ENCODE measurements at regions not wholly inside any gene's neighbourhood (a gene's known extent, or its start where the extent isn't known, plus 50 kb on each side); places are given as distances from the start of the nearest gene placed in this dataset.

DNA sequence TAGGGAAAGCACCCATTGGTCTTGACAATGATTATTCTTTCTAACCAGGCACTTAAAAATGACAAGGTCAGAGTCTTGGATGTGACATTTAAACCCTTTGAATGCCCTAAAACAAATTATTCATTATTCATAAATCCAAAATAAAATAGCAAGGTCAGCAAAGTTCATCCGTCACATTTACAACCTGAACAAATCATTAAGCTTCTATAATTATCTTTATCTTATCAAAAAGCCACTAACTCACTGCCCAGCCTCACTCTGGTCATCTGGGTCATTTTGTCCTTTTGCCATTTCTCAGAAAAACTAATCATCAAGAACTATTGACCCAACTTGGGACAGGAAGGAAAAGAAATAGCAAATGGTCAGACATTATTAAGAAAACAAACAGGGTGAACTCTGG is 507.3 kb upstream of the CDH8 start:
- no peak overlapping the region for H3K27ac ChIP-seq (ENCODE audit: low read length)
- 41% methylated on average over 1 of the region's 1 CpG for WGBS
- no peak for DNase-seq
- no peak overlapping the region for H3K4me3 ChIP-seq (ENCODE audit: low read length)
- no peaks in the 10 kb centered on the region for H3K27me3 ChIP-seq (ENCODE audit: control insufficient read depth, insufficient read depth)
- no peak for ATAC-seq
- no peaks in the 10 kb centered on the region for H3K9me3 ChIP-seq (ENCODE audit: control insufficient read depth, low read length)
- intact Hi-C loops (cut with DNase I), result no loop called here
- H3K4me1 ChIP-seq (ENCODE audit: control insufficient read depth, insufficient read depth, low read length), result no peaks in the 10 kb centered on the region

DNA sequence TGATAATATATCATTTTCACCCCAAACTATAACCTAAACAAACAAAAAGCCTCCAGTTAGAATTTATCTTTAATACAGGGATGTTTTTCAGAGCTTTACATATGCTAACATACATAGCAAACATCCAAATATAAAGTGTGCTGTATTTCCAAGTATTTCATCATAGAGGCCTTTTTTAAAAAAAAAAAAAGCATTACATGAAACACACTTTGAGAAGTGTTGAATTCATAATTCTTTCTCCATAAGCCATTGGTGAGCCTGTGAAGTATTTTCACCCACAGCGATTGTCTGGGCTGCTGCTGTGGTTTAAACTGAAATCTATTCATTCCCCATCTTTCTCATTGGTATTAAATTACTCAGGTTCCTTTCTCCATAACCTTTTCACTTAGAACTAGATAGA is 503.4 kb upstream of the CDH8 start:
- WGBS, result 68% methylated on average over 1 of the region's 1 CpG
- DNase-seq, result no peak
- Histone ChIP-seq H3K4me3 (ENCODE audit: low read length) (no peak overlapping the region), H3K27ac (ENCODE audit: low read length) (no peak overlapping the region), H3K4me1 (ENCODE audit: control insufficient read depth, insufficient read depth, low read length) (no peaks in the 10 kb centered on the region), H3K9me3 (ENCODE audit: control insufficient read depth, low read length) (no peaks in the 10 kb centered on the region), H3K27me3 (ENCODE audit: control insufficient read depth, insufficient read depth) (no peaks in the 10 kb centered on the region)
- intact Hi-C loops (cut with DNase I), result no loop called here
- no peak for ATAC-seq

DNA sequence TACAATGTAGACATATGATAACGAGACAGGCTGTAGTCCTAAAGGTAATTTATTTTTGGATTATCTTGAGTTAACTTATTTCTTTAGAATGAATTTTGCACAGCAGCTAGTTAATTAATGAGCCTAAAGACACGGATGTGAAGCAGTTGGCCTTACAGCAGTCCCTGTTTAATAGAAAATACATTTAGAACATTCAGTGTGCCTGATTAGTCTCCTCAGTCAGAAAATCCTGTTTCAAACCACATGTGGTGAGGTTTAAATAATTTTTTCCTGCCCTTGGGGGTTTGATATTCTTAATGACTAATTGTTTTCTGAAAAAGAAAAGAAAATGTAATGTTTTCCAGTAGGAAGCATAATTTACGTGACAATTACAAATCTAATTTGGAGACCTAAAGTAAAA is 494.2 kb upstream of the CDH8 start:
- DNase-seq (no peak), ATAC-seq (no peak)
- no peaks in the 10 kb centered on the region for H3K27me3 ChIP-seq (ENCODE audit: control insufficient read depth, insufficient read depth)
- intact Hi-C loops (cut with DNase I), result no loop called here
- H3K4me3 ChIP-seq (ENCODE audit: low read length), result no peak overlapping the region
- no peak overlapping the region for H3K27ac ChIP-seq (ENCODE audit: low read length)
- H3K4me1 ChIP-seq (ENCODE audit: control insufficient read depth, insufficient read depth, low read length), result no peaks in the 10 kb centered on the region
- no peaks in the 10 kb centered on the region for H3K9me3 ChIP-seq (ENCODE audit: control insufficient read depth, low read length)
- 72% methylated on average over 3 of the region's 3 CpGs for WGBS

DNA sequence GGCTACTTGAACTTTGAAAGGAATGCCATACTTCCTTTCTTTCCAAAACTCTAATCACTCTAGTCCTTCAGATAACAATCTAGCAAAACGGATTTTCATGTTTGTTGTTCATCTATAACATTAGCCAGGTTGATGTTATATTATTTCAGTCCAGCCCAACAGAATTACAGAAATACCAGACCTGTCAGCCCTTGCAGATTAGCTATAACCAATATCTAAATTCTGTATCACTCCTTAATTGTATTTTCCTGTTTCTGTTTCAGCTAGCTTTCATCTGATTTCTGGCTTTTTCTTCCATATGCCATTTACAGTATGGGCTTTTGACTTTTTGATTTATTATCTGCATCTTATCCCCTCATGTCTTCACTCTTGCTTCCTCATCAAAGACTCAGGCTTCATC is 479.8 kb upstream of the CDH8 start:
- Histone ChIP-seq H3K27me3 (ENCODE audit: control insufficient read depth, insufficient read depth) (no peaks in the 10 kb centered on the region), H3K27ac (ENCODE audit: low read length) (no peak overlapping the region), H3K4me1 (ENCODE audit: control insufficient read depth, insufficient read depth, low read length) (no peaks in the 10 kb centered on the region), H3K4me3 (ENCODE audit: low read length) (no peak overlapping the region), H3K9me3 (ENCODE audit: control insufficient read depth, low read length) (no peaks in the 10 kb centered on the region)
- DNase-seq (no peak), ATAC-seq (no peak)
- intact Hi-C loops (cut with DNase I), result no loop called here
- WGBS, result 38% methylated on average over 1 of the region's 1 CpG

DNA sequence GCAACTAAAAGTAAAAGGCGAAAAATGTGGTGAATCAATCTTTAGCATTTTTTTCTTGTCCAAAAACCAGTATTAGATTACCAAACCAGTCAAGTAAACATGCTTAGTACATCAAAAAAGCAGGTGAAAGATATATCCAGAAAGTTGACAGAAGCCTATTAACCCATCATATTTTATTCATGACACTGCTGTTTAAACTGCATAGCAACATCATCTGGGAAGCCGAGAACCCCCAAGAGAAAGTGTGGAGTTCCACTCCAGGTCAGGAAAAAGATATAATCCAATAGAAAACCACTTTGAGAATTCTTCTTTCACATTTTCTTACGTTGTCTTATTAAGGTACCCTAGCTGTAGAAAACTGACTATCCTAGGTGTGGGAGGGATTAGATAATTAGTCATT is 466.8 kb upstream of the CDH8 start:
- no peak for DNase-seq
- Histone ChIP-seq H3K9me3 (ENCODE audit: control insufficient read depth, low read length) (no peaks in the 10 kb centered on the region), H3K4me1 (ENCODE audit: control insufficient read depth, insufficient read depth, low read length) (no peaks in the 10 kb centered on the region), H3K27ac (ENCODE audit: low read length) (no peak overlapping the region), H3K27me3 (ENCODE audit: control insufficient read depth, insufficient read depth) (no peaks in the 10 kb centered on the region), H3K4me3 (ENCODE audit: low read length) (no peak overlapping the region)
- no peak for ATAC-seq
- intact Hi-C loops (cut with DNase I), result no loop called here
- 73% methylated on average over 3 of the region's 3 CpGs for WGBS

DNA sequence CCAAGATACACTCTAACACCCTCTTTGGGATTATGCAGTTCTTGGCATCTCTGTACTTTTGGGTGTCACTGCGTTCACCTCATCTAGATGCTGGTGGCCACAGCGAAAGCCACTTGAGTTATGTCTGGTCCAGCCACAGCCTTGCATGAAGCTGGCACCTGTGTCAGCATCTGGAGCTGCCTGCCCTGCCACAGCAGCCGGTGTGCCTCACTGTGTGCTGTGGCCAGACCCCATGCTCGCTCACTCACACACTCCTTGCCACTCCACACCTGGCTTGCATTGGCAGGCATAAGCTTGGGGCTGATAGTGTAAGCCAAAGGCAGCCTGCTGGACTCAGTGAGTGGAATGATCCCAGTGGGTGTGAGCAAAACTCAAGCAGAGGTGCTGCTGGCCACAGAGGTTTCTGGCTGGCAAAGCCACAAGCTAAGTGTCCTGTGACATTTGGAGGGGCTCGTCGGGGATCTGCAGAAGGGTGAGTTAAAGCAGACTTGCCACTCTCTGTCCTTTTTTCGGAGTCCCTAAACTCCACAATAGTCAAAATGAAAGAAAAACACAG is 442.7 kb upstream of the CDH8 start:
- no peak overlapping the region for H3K27ac ChIP-seq (ENCODE audit: low read length)
- no peaks in the 10 kb centered on the region for H3K4me1 ChIP-seq (ENCODE audit: control insufficient read depth, insufficient read depth, low read length)
- intact Hi-C loops (cut with DNase I), result no loop called here
- no peaks in the 10 kb centered on the region for H3K9me3 ChIP-seq (ENCODE audit: control insufficient read depth, low read length)
- no peak overlapping the region for H3K4me3 ChIP-seq (ENCODE audit: low read length)
- ATAC-seq (no peak), DNase-seq (peak in 1 of 3 donors; percentile 3)
- H3K27me3 ChIP-seq (ENCODE audit: control insufficient read depth, insufficient read depth), result no peaks in the 10 kb centered on the region
- 72% methylated on average over 7 of the region's 7 CpGs for WGBS

DNA sequence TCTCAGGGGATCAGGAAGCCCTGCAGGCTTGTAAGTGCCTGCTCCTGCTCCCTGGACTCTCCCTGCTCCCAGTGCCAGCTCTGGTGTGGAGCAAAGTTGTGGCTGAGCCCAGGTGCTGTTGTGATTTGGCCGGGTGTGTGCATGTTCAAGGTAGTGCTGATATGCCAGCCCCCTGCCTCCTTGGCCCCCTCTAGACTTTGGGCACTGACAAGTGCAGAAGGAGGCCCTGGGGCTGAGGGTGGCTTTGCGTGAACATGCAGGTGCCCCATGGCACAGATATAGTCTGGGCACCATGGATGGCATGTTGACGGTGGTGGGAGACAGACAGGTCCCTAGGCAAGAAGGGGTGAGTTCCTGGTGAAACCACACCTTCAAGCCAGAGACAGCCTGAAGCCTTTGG is 441.6 kb upstream of the CDH8 start:
- Histone ChIP-seq H3K4me1 (ENCODE audit: control insufficient read depth, insufficient read depth, low read length) (no peaks in the 10 kb centered on the region), H3K27ac (ENCODE audit: low read length) (no peak overlapping the region), H3K27me3 (ENCODE audit: control insufficient read depth, insufficient read depth) (no peaks in the 10 kb centered on the region), H3K9me3 (ENCODE audit: control insufficient read depth, low read length) (no peaks in the 10 kb centered on the region), H3K4me3 (ENCODE audit: low read length) (no peak overlapping the region)
- DNase-seq, result peak in 1 of 3 donors; percentile 13
- no peak for ATAC-seq
- intact Hi-C loops (cut with DNase I), result no loop called here
- WGBS, result 88% methylated on average over 3 of the region's 3 CpGs

DNA sequence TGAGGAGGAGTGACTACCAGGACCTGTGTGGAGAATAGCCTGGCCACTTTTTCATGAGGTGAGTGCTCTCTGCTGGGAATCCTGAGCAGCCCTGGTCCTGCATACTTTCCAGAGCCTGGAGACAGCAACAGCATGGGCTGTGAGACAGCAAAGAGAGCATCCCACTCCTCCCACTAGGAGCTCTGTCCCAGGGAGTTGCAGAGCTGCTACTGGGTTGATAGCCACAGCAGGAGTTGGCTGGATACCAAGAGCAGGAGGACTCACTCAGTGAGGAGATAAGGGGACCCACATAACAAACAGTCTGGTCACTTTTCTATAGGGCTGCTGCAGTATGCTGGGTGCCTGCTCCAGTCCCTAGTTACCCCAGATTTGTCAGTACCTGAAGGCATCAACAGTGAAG is 439.3 kb upstream of the CDH8 start:
- Histone ChIP-seq H3K4me1 (ENCODE audit: control insufficient read depth, insufficient read depth, low read length) (no peaks in the 10 kb centered on the region), H3K9me3 (ENCODE audit: control insufficient read depth, low read length) (no peaks in the 10 kb centered on the region), H3K27me3 (ENCODE audit: control insufficient read depth, insufficient read depth) (no peaks in the 10 kb centered on the region), H3K27ac (ENCODE audit: low read length) (no peak overlapping the region), H3K4me3 (ENCODE audit: low read length) (no peak overlapping the region)
- intact Hi-C loops (cut with DNase I), result no loop called here
- ATAC-seq (no peak), DNase-seq (no peak)

DNA sequence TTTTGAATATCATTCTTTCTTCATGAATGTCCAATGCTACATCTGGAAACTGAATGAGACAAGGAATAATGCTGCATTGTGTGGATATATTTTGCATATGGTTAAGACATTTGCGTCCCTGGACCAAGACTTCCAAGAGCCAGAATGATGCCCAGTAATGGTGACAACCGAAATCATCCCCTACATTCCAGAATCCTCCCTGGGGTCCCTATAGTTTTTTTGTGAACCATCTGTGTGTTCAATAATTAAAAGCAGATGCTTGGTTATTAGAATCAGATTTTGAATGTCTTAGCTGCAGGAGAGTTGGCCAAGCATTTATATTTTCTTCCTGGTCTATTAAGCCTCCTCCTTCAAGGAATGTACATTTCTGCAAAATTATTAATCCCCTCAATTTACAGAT is 426.7 kb upstream of the CDH8 start:
- no peaks in the 10 kb centered on the region for H3K4me1 ChIP-seq (ENCODE audit: control insufficient read depth, insufficient read depth, low read length)
- no peaks in the 10 kb centered on the region for H3K9me3 ChIP-seq (ENCODE audit: control insufficient read depth, low read length)
- 80% methylated on average over 2 of the region's 2 CpGs for WGBS

DNA sequence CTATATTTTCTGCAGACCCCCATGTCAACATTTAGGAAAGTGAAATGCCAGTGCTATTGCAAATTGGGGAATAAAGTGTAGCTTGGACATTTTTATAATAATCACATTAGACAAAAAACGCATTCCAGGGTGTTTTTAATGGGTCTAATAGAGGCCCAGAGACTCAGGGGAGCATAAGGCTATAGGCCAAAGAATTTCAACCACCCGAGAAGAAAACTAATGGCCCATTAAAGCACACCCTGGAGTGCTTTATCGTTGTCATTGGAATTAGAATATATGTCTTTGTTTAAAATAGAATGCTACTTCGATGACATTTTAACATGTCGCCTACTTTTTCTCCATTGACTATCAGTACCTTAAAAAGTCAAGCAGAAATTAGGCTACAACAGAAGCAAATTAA is 414.1 kb upstream of the CDH8 start:
- no peak for DNase-seq
- H3K4me3 ChIP-seq (ENCODE audit: low read length), result no peak overlapping the region
- no peaks in the 10 kb centered on the region for H3K27me3 ChIP-seq (ENCODE audit: control insufficient read depth, insufficient read depth)
- no peaks in the 10 kb centered on the region for H3K4me1 ChIP-seq (ENCODE audit: control insufficient read depth, insufficient read depth, low read length)
- no peak overlapping the region for H3K27ac ChIP-seq (ENCODE audit: low read length)
- no peaks in the 10 kb centered on the region for H3K9me3 ChIP-seq (ENCODE audit: control insufficient read depth, low read length)
- no peak for ATAC-seq
- intact Hi-C loops (cut with DNase I), result no loop called here
- WGBS, result 60% methylated on average over 5 of the region's 5 CpGs

More for the DNA sequence above, 426.7 kb upstream of the CDH8 start:
- no peak for DNase-seq
- ATAC-seq, result no peak
- Histone ChIP-seq H3K27ac (ENCODE audit: low read length) (no peak overlapping the region), H3K4me3 (ENCODE audit: low read length) (no peak overlapping the region), H3K27me3 (ENCODE audit: control insufficient read depth, insufficient read depth) (no peaks in the 10 kb centered on the region)
- intact Hi-C loops (cut with DNase I), result no loop called here

DNA sequence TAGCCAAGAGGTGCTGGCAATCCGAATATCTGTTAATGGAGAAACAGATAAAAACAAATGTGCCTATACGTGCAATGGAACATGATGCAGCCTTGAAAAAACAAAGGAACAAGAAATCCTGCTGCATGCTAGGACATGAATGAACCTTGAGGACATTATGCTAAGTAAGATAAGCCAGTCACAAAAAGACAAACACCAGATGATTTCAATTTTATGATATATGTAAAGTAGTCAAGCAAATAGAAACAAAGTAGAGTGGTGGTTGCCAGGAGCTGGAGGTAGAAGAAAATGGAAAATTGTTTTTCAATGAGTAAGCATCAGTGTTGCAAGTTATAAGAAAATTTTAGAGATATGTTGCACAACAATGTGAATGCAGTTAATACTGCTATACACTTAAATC is 409.7 kb upstream of the CDH8 start:
- H3K9me3 ChIP-seq (ENCODE audit: control insufficient read depth, low read length), result no peaks in the 10 kb centered on the region
- no peak for DNase-seq
- intact Hi-C loops (cut with DNase I), result no loop called here
- ATAC-seq, result no peak
- H3K4me1 ChIP-seq (ENCODE audit: control insufficient read depth, insufficient read depth, low read length), result no peaks in the 10 kb centered on the region
- no peaks in the 10 kb centered on the region for H3K27me3 ChIP-seq (ENCODE audit: control insufficient read depth, insufficient read depth)
- H3K27ac ChIP-seq (ENCODE audit: low read length), result no peak overlapping the region
- 51% methylated on average over 2 of the region's 2 CpGs for WGBS
- no peak overlapping the region for H3K4me3 ChIP-seq (ENCODE audit: low read length)

DNA sequence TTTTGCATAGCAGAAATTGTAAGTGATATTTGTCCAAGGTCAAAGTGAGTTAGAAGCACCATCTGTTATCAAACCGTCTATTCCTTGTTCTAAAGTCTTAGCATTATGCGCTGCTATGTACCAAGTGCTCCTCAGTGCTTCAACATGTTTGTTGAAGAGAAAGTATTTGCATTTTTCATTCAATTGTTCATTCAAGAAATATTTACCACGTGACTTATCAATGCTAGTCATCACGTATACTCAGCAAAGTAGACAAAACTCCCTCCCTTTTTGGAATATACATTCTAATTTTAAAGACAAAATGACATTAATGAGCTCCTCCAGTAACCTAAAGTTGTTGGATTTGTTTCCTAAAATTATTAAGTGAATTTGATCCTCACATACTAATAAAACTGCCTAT is 388.0 kb upstream of the CDH8 start:
- no peak overlapping the region for H3K4me3 ChIP-seq (ENCODE audit: low read length)
- H3K27me3 ChIP-seq (ENCODE audit: control insufficient read depth, insufficient read depth), result no peaks in the 10 kb centered on the region
- H3K4me1 ChIP-seq (ENCODE audit: control insufficient read depth, insufficient read depth, low read length), result no peaks in the 10 kb centered on the region
- intact Hi-C loops (cut with DNase I), result no loop called here
- DNase-seq (no peak), ATAC-seq (no peak)
- 81% methylated on average over 4 of the region's 4 CpGs for WGBS
- no peaks in the 10 kb centered on the region for H3K9me3 ChIP-seq (ENCODE audit: control insufficient read depth, low read length)
- H3K27ac ChIP-seq (ENCODE audit: low read length), result no peak overlapping the region

Data from right cardiac atrium (tissue), 5 donors.